Breast epithelium (tissue), 3 donors: ENCODE measurements at regions not wholly inside any gene's neighbourhood (a gene's known extent, or its start where the extent isn't known, plus 50 kb on each side); places are given as distances from the start of the nearest gene placed in this dataset.

Experiments used
- POLR2AphosphoS5 ChIP-seq, 3 donors: sonication (generic); formaldehyde crosslinking; IDR thresholded peaks; one replicate each; pipeline ENCODE4 v1.6.1; 2017; ENCODE audit warnings: antibody characterized with exemption in 3 of 3
- TF ChIP-seq, protein P1 (sequence below), 3 donors: fragments of 450-650 bp; IDR thresholded peaks; one replicate each; pipeline ENCODE4 v1.5.1; 2016 to 2017; ENCODE audit warnings: antibody characterized with exemption in 3 of 3, mild to moderate bottlenecking in 3 of 3, moderate library complexity in 3 of 3

DNA sequence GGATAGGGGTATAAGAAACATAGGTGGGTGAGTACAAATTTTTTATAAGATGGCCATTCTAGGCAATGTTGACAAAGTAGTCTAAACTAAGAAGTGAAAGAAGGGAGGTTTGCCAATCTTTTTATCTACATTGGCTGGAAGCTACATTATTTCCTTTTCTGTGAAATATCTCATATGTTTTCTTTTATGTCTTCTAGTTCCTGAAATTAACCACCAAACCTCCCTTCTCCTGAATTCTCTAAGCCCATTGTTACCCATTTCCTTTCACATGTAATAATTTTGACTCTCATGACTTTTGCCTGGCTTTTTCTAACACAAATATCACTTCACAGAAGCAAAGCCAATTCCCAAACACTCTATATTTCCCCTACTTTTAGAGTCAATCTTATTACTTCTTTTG lies 496.2 kb upstream of the JAG1 start:
- TF ChIP-seq POLR2AphosphoS5 (IDR thresholded peaks at IDR 0.05): no peak
- TF ChIP-seq, protein P1, sequence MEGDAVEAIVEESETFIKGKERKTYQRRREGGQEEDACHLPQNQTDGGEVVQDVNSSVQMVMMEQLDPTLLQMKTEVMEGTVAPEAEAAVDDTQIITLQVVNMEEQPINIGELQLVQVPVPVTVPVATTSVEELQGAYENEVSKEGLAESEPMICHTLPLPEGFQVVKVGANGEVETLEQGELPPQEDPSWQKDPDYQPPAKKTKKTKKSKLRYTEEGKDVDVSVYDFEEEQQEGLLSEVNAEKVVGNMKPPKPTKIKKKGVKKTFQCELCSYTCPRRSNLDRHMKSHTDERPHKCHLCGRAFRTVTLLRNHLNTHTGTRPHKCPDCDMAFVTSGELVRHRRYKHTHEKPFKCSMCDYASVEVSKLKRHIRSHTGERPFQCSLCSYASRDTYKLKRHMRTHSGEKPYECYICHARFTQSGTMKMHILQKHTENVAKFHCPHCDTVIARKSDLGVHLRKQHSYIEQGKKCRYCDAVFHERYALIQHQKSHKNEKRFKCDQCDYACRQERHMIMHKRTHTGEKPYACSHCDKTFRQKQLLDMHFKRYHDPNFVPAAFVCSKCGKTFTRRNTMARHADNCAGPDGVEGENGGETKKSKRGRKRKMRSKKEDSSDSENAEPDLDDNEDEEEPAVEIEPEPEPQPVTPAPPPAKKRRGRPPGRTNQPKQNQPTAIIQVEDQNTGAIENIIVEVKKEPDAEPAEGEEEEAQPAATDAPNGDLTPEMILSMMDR (IDR thresholded peaks at IDR 0.05): no peak
